ENCODE measurements at regions not wholly inside any gene's neighbourhood (a gene's known extent, or its start where the extent isn't known, plus 50 kb on each side); places are given as distances from the start of the nearest gene placed in this dataset.
A peak's percentile ranks its signal among the peaks of the same experiment; 100 is the strongest.

DNA sequence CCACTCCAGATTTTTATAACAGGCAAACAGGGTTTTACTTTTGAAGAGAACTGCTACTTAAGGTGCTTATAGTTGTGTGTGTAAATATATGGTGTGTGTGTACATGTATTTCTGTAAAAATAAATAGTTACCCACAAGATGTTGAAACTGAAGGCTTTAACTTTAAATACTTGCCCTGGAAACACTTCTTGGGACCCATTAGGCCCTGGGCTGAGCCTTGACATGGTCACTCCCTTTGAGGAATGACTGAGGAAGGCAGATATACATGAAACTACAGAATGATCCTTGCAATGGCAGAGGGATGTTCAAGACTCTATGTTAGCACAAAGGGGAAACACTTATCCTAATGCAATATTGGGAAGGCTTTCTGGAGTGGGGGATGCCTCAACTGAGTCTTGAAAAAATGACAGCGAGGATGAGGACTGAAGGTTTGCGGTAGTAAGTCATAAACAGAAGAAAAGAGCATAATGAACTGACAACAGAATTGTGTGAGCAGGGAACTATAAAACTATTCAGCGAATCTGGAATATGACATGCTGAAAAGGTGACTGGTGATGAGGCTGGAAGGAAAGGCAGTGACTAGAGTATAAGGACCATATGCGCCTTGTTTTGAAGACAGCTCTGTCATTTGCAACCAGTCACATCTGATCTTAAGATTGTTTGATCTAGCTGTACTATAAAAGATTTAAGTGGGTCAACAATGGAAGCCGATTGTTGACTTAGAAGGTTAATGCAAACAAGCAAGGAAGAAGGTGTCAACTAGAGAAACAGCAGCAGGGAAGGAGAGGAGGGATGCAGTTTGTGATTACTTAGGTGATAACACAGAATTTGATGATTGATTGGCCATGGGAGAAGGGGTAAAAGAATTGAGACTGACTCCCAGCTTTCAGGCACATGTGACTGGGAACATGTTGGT lies 64.4 kb upstream of the COL21A1 start:
- Histone ChIP-seq H3K4me2 (ENCODE audit: unreplicated experiment) (no peak overlapping the region), H3K9me2 (ENCODE audit: insufficient read depth) (no peaks in the 10 kb centered on the region), H3K79me2 (ENCODE audit: insufficient read depth) (no peaks in the 10 kb centered on the region), H3K36me3 (ENCODE audit: low read depth) (no peaks in the 10 kb centered on the region), H3F3A (ENCODE audit: insufficient read depth) (no peaks in the 10 kb centered on the region), H3K4me1 (ENCODE audit: insufficient read depth) (no peaks in the 10 kb centered on the region; the same call in 1 of the 2 replicates), H3K9me3 (ENCODE audit: low read depth) (no peaks in the 10 kb centered on the region), H3K4me3 (no peak overlapping the region), H2AFZ (no peak overlapping the region), H3K27me3 (replicated peaks; ENCODE audit: insufficient read depth) (no peaks in the 10 kb centered on the region), H4K20me1 (ENCODE audit: insufficient read depth) (no peaks in the 10 kb centered on the region), H3K9ac (no peak overlapping the region), H3K27ac (no peak overlapping the region)
- TF ChIP-seq EZH2phosphoT487 (IDR thresholded peaks at IDR 0.05; ENCODE audit: insufficient read depth, low read depth) (no peak), EZH2 (IDR thresholded peaks at IDR 0.05; ENCODE audit: insufficient read depth, poor library complexity, severe bottlenecking) (no peak)
- in situ Hi-C loops (cut with MboI): no loop called here
- peak; percentile 15 for DNase-seq
- 69 to 72% methylated on average over 5 of the region's 5 CpGs for WGBS, 2 experiments (ENCODE audit: low coverage in 1 of 2, low lambda C conversion rate in 2 of 2, missing lambda C conversion rate in 2 of 2)

DNA sequence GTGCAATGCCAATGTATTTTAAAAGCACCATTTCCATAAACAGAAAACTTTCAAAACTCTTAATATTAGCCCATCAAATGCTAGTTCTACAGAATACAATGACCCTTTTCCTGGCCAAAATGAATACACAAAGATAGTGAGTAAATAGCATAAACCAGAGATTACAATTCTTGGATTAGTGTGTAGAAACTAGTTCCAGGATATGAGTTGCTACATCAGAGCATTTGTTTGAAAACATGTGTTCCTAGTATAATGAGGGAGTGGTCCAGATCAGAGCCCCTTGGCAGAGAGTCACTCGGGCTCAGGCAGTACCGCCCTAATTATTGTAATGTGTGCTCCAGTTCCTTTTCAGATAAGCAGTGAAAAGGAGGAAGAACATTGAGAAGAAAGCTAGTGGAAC lies 63.7 kb upstream of the COL21A1 start:
- Histone ChIP-seq H3K4me1 (ENCODE audit: insufficient read depth) (no peaks in the 10 kb centered on the region; the same call in 1 of the 2 replicates), H4K20me1 (ENCODE audit: insufficient read depth) (no peaks in the 10 kb centered on the region), H3K4me2 (ENCODE audit: unreplicated experiment) (no peak overlapping the region), H3K4me3 (no peak overlapping the region), H2AFZ (no peak overlapping the region; the same call in 1 of the 2 replicates), H3K9me3 (ENCODE audit: low read depth) (no peaks in the 10 kb centered on the region), H3F3A (ENCODE audit: insufficient read depth) (no peaks in the 10 kb centered on the region), H3K27ac (no peak overlapping the region), H3K27me3 (replicated peaks; ENCODE audit: insufficient read depth) (no peaks in the 10 kb centered on the region), H3K9me2 (ENCODE audit: insufficient read depth) (no peaks in the 10 kb centered on the region), H3K79me2 (ENCODE audit: insufficient read depth) (no peaks in the 10 kb centered on the region), H3K36me3 (ENCODE audit: low read depth) (no peaks in the 10 kb centered on the region), H3K9ac (no peak overlapping the region)
- 17 to 22% methylated on average over 2 of the region's 2 CpGs for WGBS, 2 experiments (ENCODE audit: low coverage in 1 of 2, low lambda C conversion rate in 2 of 2, missing lambda C conversion rate in 2 of 2)
- no peak for TF ChIP-seq EZH2 (IDR thresholded peaks at IDR 0.05; ENCODE audit: insufficient read depth, poor library complexity, severe bottlenecking)
- TF ChIP-seq EZH2phosphoT487 (IDR thresholded peaks at IDR 0.05; ENCODE audit: insufficient read depth, low read depth): no peak
- peak; percentile 5 for DNase-seq
- in situ Hi-C loops (cut with MboI): no loop called here

- H3K9me2 ChIP-seq (ENCODE audit: insufficient read depth): no peaks in the 10 kb centered on the region
- H3K27ac ChIP-seq: no peak overlapping the region
- H3K4me2 ChIP-seq (ENCODE audit: unreplicated experiment): no peak overlapping the region
- H2AFZ ChIP-seq: no peak overlapping the region
- H3K36me3 ChIP-seq (ENCODE audit: low read depth): no peaks in the 10 kb centered on the region
- TF ChIP-seq EZH2phosphoT487 (IDR thresholded peaks at IDR 0.05; ENCODE audit: insufficient read depth, low read depth) (no peak), EZH2 (IDR thresholded peaks at IDR 0.05; ENCODE audit: insufficient read depth, poor library complexity, severe bottlenecking) (no peak)
- no peak overlapping the region for H3K4me3 ChIP-seq
- no peaks in the 10 kb centered on the region for H3F3A ChIP-seq (ENCODE audit: insufficient read depth)
- no peaks in the 10 kb centered on the region; the same call in 1 of the 2 replicates for H3K4me1 ChIP-seq (ENCODE audit: insufficient read depth)
- no peaks in the 10 kb centered on the region for H4K20me1 ChIP-seq (ENCODE audit: insufficient read depth)
- H3K27me3 ChIP-seq (replicated peaks; ENCODE audit: insufficient read depth): no peaks in the 10 kb centered on the region
- H3K79me2 ChIP-seq (ENCODE audit: insufficient read depth): no peaks in the 10 kb centered on the region
- in situ Hi-C loops (cut with MboI): no loop called here
- H3K9me3 ChIP-seq (ENCODE audit: low read depth): no peaks in the 10 kb centered on the region
- WGBS, 2 experiments (ENCODE audit: low coverage in 1 of 2, low lambda C conversion rate in 2 of 2, missing lambda C conversion rate in 2 of 2): 44 to 70% methylated on average over 1 of the region's 1 CpG
- DNase-seq: no peak
- no peak overlapping the region for H3K9ac ChIP-seq
Measured at GRCh38 chr6:56310241-56310640, 62.9 kb upstream of the COL21A1 start.

DNA sequence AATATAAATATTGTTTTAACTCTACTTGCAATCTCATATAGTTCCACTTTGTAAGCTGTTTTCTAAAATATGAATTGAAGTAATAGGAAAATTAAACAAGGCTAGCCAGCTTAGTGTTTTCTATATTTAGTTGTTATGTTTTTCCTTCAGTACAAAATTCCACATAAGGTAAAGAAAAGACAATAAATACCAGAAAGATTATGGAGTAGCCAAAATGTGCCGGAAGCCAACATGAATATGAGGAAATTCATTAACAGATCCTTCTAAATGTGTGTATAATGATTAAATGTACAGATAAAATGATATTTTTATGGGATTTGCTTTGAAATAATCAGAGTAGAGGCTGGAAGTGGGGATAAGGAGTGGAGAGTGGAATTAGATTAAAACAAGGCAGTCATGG lies 52.5 kb upstream of the COL21A1 start:
- Histone ChIP-seq H3F3A (ENCODE audit: insufficient read depth) (no peaks in the 10 kb centered on the region), H3K4me1 (ENCODE audit: insufficient read depth) (peaks cover 11% of the 10 kb centered on the region), H3K9ac (no peak overlapping the region), H3K79me2 (ENCODE audit: insufficient read depth) (no peaks in the 10 kb centered on the region), H4K20me1 (ENCODE audit: insufficient read depth) (no peaks in the 10 kb centered on the region), H3K4me2 (ENCODE audit: unreplicated experiment) (no peak overlapping the region), H3K4me3 (no peak overlapping the region), H3K27ac (no peak overlapping the region), H3K9me3 (ENCODE audit: low read depth) (no peaks in the 10 kb centered on the region), H3K9me2 (ENCODE audit: insufficient read depth) (no peaks in the 10 kb centered on the region), H2AFZ (no peak overlapping the region), H3K36me3 (ENCODE audit: low read depth) (no peaks in the 10 kb centered on the region), H3K27me3 (replicated peaks; ENCODE audit: insufficient read depth) (no peaks in the 10 kb centered on the region)
- no peak for DNase-seq
- TF ChIP-seq EZH2phosphoT487 (IDR thresholded peaks at IDR 0.05; ENCODE audit: insufficient read depth, low read depth) (no peak), EZH2 (IDR thresholded peaks at IDR 0.05; ENCODE audit: insufficient read depth, poor library complexity, severe bottlenecking) (no peak)
- in situ Hi-C loops (cut with MboI): loop anchor here (25.0 kb wide), 1 partner anchor 863 kb away; no protein-coding TSS in a partner anchor
- WGBS, 2 experiments (ENCODE audit: low coverage in 1 of 2, low lambda C conversion rate in 2 of 2, missing lambda C conversion rate in 2 of 2): 90% methylated on average over 1 of the region's 1 CpG
